Transverse colon (tissue), 4 donors: ENCODE measurements at regions not wholly inside any gene's neighbourhood (a gene's known extent, or its start where the extent isn't known, plus 50 kb on each side); places are given as distances from the start of the nearest gene placed in this dataset.

Experiments used
- DNase-seq: peaks from one replicate; pipeline ENCODE4 v3.0.0-alpha.2; 2019
- H3K27ac ChIP-seq, 4 donors: fragments of 200-600 bp; sonication (generic); 2 replicates each; pipeline ENCODE4 v1.5.1; 2016 to 2018; ENCODE audit warnings: inconsistent platforms in 4 of 4
- H3K27me3 ChIP-seq: fragments of 200-600 bp; sonication (generic); 2 replicates; pipeline ENCODE4 v1.5.1; 2017; ENCODE audit warnings: inconsistent platforms
- H3K36me3 ChIP-seq, 4 donors: fragments of 200-600 bp; sonication (generic); 2 replicates each; pipeline ENCODE4 v1.5.1; 2017 to 2019; ENCODE audit warnings: inconsistent platforms in 4 of 4
- H3K4me1 ChIP-seq, 4 donors: fragments of 200-600 bp; sonication (generic); 2 replicates each; pipeline ENCODE4 v1.5.1; 2017 to 2020; ENCODE audit warnings: inconsistent platforms in 4 of 4
- H3K4me3 ChIP-seq, 4 donors: fragments of 200-600 bp; sonication (generic); 1 replicate in 1 of 4; 2 replicates in 3 of 4; pipeline versions ENCODE4 v1.5.1 to v1.6.1; 2017 to 2019; ENCODE audit warnings: inconsistent platforms in 4 of 4
- H3K9me3 ChIP-seq, 2 donors: fragments of 200-600 bp; sonication (generic); 2 replicates each; pipeline ENCODE4 v1.5.1; 2017 to 2019; ENCODE audit warnings: inconsistent platforms in 2 of 2
- EP300 ChIP-seq: sonication (generic); formaldehyde crosslinking; IDR thresholded peaks from one replicate; pipeline ENCODE4 v1.6.1; 2017; ENCODE audit warnings: antibody characterized with exemption, low read depth
- POLR2A ChIP-seq: fragments of 450-650 bp; IDR thresholded peaks from one replicate; pipeline ENCODE4 v1.6.1; 2016; ENCODE audit warnings: antibody characterized with exemption, mild to moderate bottlenecking, moderate library complexity
- POLR2AphosphoS5 ChIP-seq, 3 donors: sonication (generic); formaldehyde crosslinking; IDR thresholded peaks; one replicate each; pipeline ENCODE4 v1.6.1; 2016; ENCODE audit warnings: antibody characterized with exemption in 3 of 3
- WGBS, 2 donors: methylation state at CpG; one replicate each; pipeline ENCODE4 v1.1.5; 2018; ENCODE audit warnings: low coverage in 1 of 2; 5-methylcytosine and 5-hydroxymethylcytosine counted together
- in situ Hi-C, 4 donors: fragments of 200-750 bp; cut with MboI; loops; one replicate each; pipeline versions ENCODE4 v1.15.0 to v1.15.1; 2017; ENCODE audit warnings: low sequenced_read_pairs in 3 of 4, low pct_ligation_motif_present in 1 of 4, low pct_unique_long_range_greater_than_20kb in 1 of 4
- intact Hi-C: fragments of 100-400 bp; cut with DNase I; formaldehyde crosslinking; loops from one replicate; pipeline ENCODE4 v1.15.1; 2023; ENCODE audit warnings: low total_unique reads
- TF ChIP-seq, protein P1 (sequence below), 5 experiments: fragments of 200-600 bp in 3 of 5; fragments of 450-650 bp in 2 of 5; sonication (generic) in 3 of 5; IDR thresholded peaks; 1 replicate in 2 of 5; 2 replicates in 3 of 5; pipeline ENCODE4 v1.5.1; 2016 to 2017; ENCODE audit warnings: antibody characterized with exemption in 5 of 5, inconsistent platforms in 3 of 5, mild to moderate bottlenecking in 2 of 5, moderate library complexity in 1 of 5

DNA sequence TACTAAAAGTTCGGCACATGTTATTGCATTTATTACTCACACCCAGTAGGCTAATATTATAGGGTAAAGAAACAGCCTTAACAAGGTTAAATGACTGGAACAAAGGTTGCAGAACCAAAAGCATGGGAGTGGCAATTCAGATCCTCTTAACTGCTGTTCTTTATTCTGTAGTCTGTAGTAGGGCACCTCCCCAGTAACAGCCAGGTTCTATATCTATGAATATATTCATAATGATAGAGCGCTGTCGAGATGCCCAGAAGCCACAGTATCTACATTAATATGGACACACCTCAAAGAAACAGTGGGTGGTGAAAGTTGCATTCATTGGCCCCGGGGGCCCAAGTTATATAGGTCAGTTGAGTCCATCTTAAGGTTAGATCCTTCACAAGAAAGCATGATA lies 340.9 kb upstream of the THRB start:
- in situ Hi-C loops (no loop called here), intact Hi-C loops (no loop called here)
- peaks cover 0 to 3% (median 0%) of the 10 kb centered on the region in 4 donors for H3K4me1 ChIP-seq
- no peak for DNase-seq
- H3K4me3 ChIP-seq, result no peak overlapping the region
- H3K27me3 ChIP-seq, result peaks cover 18% of the 10 kb centered on the region
- TF ChIP-seq POLR2A, result no peak
- TF ChIP-seq POLR2AphosphoS5 (IDR thresholded peaks at IDR 0.05), result no peak
- TF ChIP-seq, protein P1, sequence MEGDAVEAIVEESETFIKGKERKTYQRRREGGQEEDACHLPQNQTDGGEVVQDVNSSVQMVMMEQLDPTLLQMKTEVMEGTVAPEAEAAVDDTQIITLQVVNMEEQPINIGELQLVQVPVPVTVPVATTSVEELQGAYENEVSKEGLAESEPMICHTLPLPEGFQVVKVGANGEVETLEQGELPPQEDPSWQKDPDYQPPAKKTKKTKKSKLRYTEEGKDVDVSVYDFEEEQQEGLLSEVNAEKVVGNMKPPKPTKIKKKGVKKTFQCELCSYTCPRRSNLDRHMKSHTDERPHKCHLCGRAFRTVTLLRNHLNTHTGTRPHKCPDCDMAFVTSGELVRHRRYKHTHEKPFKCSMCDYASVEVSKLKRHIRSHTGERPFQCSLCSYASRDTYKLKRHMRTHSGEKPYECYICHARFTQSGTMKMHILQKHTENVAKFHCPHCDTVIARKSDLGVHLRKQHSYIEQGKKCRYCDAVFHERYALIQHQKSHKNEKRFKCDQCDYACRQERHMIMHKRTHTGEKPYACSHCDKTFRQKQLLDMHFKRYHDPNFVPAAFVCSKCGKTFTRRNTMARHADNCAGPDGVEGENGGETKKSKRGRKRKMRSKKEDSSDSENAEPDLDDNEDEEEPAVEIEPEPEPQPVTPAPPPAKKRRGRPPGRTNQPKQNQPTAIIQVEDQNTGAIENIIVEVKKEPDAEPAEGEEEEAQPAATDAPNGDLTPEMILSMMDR (IDR thresholded peaks at IDR 0.05), result no peak
- TF ChIP-seq EP300, result no peak
- H3K36me3 ChIP-seq, result no peaks in the 10 kb centered on the region
- no peak overlapping the region for H3K27ac ChIP-seq
- 80 to 100% methylated on average over 3 to 4 of the region's 4 CpGs for WGBS, 2 donors
- H3K9me3 ChIP-seq, result no peaks in the 10 kb centered on the region

DNA sequence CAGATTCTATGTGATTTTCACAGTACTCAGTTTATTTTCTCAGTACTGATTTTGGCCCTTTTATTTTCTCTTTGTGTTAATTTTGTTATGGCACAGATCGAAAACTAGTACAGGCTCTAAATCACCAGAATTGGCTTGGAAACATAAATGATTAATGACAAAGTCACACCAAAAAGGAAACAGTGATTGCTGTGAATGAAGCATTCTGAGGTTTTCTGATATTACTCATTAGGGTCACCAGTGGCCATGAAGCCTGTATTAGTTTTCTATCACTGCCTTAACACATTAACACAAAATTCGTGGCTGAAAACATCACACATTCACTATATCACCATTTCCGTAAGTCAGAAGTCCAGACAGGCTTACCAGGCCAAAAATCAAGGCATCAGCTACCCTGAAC lies 343.0 kb upstream of the THRB start:
- H3K27ac ChIP-seq, result no peak overlapping the region
- H3K36me3 ChIP-seq, result no peaks in the 10 kb centered on the region
- H3K9me3 ChIP-seq, result no peaks in the 10 kb centered on the region
- H3K27me3 ChIP-seq, result no peaks in the 10 kb centered on the region
- DNase-seq, result no peak
- 74 to 82% methylated on average over 3 of the region's 3 CpGs for WGBS, 2 donors
- H3K4me1 ChIP-seq, result peaks cover 0 to 3% (median 0%) of the 10 kb centered on the region in 4 donors
- intact Hi-C loops (no loop called here), in situ Hi-C loops (no loop called here)
- TF ChIP-seq, protein P1 (IDR thresholded peaks at IDR 0.05), result no peak
- TF ChIP-seq POLR2AphosphoS5 (IDR thresholded peaks at IDR 0.05) (no peak), EP300 (no peak), POLR2A (no peak)
- no peak overlapping the region for H3K4me3 ChIP-seq

GRCh38 chr3:24838533-24838932 lies 343.9 kb upstream of the THRB start:
- peaks cover 0 to 3% (median 0%) of the 10 kb centered on the region in 4 donors for H3K4me1 ChIP-seq
- in situ Hi-C loops, result no loop called here
- no peaks in the 10 kb centered on the region for H3K9me3 ChIP-seq
- intact Hi-C loops, result no loop called here
- DNase-seq, result no peak
- H3K36me3 ChIP-seq, result no peaks in the 10 kb centered on the region
- H3K27ac ChIP-seq, result no peak overlapping the region
- H3K4me3 ChIP-seq, result no peak overlapping the region
- TF ChIP-seq POLR2AphosphoS5 (IDR thresholded peaks at IDR 0.05), result peak in 1 of 3 donors; percentile 28
- TF ChIP-seq, protein P1 (IDR thresholded peaks at IDR 0.05), result no peak
- no peak for TF ChIP-seq POLR2A
- TF ChIP-seq EP300, result no peak
- H3K27me3 ChIP-seq, result no peaks in the 10 kb centered on the region

GRCh38 chr3:24843955-24844354 lies 349.3 kb upstream of the THRB start:
- intact Hi-C loops, result no loop called here

GRCh38 chr3:24845524-24846155 lies 351.0 kb upstream of the THRB start:
- TF ChIP-seq, protein P1 (IDR thresholded peaks at IDR 0.05), result no peak
- TF ChIP-seq POLR2A, result no peak
- WGBS, 2 donors, result 69 to 80% methylated on average over 1 to 3 of the region's 3 CpGs
- Histone ChIP-seq H3K4me1 (peaks cover 0 to 4% (median 0%) of the 10 kb centered on the region in 4 donors), H3K36me3 (no peaks in the 10 kb centered on the region), H3K27me3 (no peaks in the 10 kb centered on the region), H3K27ac (no peak overlapping the region), H3K4me3 (no peak overlapping the region), H3K9me3 (no peaks in the 10 kb centered on the region)
- intact Hi-C loops, result no loop called here
- in situ Hi-C loops, result no loop called here
- no peak for DNase-seq

More at GRCh38 chr3:24843955-24844354, 349.3 kb upstream of the THRB start:
- TF ChIP-seq POLR2AphosphoS5 (IDR thresholded peaks at IDR 0.05) (peak; percentile 18 to 81 (median 55)), EP300 (no peak)
- H3K27me3 ChIP-seq, result no peaks in the 10 kb centered on the region
- no peak overlapping the region for H3K27ac ChIP-seq
- in situ Hi-C loops, result no loop called here
- H3K4me1 ChIP-seq, result peaks cover 0 to 4% (median 0%) of the 10 kb centered on the region in 4 donors
- H3K9me3 ChIP-seq, result no peaks in the 10 kb centered on the region
- H3K36me3 ChIP-seq, result no peaks in the 10 kb centered on the region
- WGBS, 2 donors, result 38% methylated on average over 2 of the region's 2 CpGs; no CpG with 5 or more reads in 1 of the 2 donors
- DNase-seq, result peak; percentile 12
- H3K4me3 ChIP-seq, result no peak overlapping the region
